B cell (primary cell): ENCODE measurements at regions not wholly inside any gene's neighbourhood (a gene's known extent, or its start where the extent isn't known, plus 50 kb on each side); places are given as distances from the start of the nearest gene placed in this dataset.

Experiments used
- ATAC-seq: fragments of 200-7000 bp; cut with Tn5 transposase; one replicate; pipeline ENCODE4 v1.10.0; 2021; ENCODE audit warnings: low read depth, mild to moderate bottlenecking, moderate number of reproducible peaks, moderate library complexity
- CTCF ChIA-PET: fragments of 350-600 bp; sonication (Branson Sonifier 250); formaldehyde crosslinking; loops from one replicate; lab custom pipeline; 2021; ENCODE audit warnings: antibody characterized with exemption, inconsistent platforms; lab: Charles Lee
- POLR2A ChIA-PET: fragments of 350-600 bp; sonication (Branson Sonifier 250); formaldehyde crosslinking; loops from one replicate; lab custom pipeline; 2021; ENCODE audit warnings: antibody characterized with exemption; lab: Charles Lee
- DNase-seq: peaks from one replicate; pipeline ENCODE4 v3.0.0; 2013
- H2AFZ ChIP-seq: 2 replicates; pipeline ENCODE4 v1.6.1; 2012; ENCODE audit warnings: mild to moderate bottlenecking, low read depth, low read length; ENCODE audit not compliant: insufficient read depth, poor library complexity, severe bottlenecking
- H3K27ac ChIP-seq, 2 donors: 1 replicate in 1 of 2; 2 replicates in 1 of 2; pipeline ENCODE4 v1.5.1; 2012 to 2013; ENCODE audit warnings: low read length in 2 of 2, mild to moderate bottlenecking in 2 of 2, moderate library complexity in 1 of 2
- H3K27me3 ChIP-seq, 4 experiments: fragments of 200-600 bp in 1 of 4; sonication (generic) in 1 of 4; replicated peaks in 1 of 4; 1 replicate in 2 of 4; 2 replicates in 2 of 4; pipeline versions ENCODE4 v1.6.1 to v1.7.0; 2013 to 2016; ENCODE audit warnings: low read length in 3 of 4, mild to moderate bottlenecking in 2 of 4, mixed read lengths in 1 of 4, moderate library complexity in 1 of 4; ENCODE audit not compliant: insufficient read depth in 4 of 4, control insufficient read depth in 3 of 4; ENCODE audit errors: control extremely low read depth in 1 of 4
- H3K36me3 ChIP-seq, 2 experiments: replicated peaks in 1 of 2; 1 replicate in 1 of 2; 2 replicates in 1 of 2; pipeline versions ENCODE4 v1.6.1 to v1.7.1; 2013; ENCODE audit warnings: low read length in 1 of 2; ENCODE audit not compliant: insufficient read depth in 2 of 2, control insufficient read depth in 1 of 2; ENCODE audit errors: control extremely low read depth in 1 of 2, extremely low read depth in 1 of 2
- H3K4me1 ChIP-seq, 2 donors: fragments of 200-600 bp in 1 of 2; sonication (generic) in 1 of 2; 1 replicate in 1 of 2; 2 replicates in 1 of 2; pipeline versions ENCODE4 v1.5.1 to v1.6.1; 2013 to 2017; ENCODE audit warnings: low read length in 2 of 2; ENCODE audit not compliant: control insufficient read depth in 2 of 2, insufficient read depth in 2 of 2
- H3K4me2 ChIP-seq: replicated peaks from 2 replicates; pipeline ENCODE3; 2012; ENCODE audit warnings: mild to moderate bottlenecking, low read depth, low read length; ENCODE audit not compliant: poor library complexity, severe bottlenecking
- H3K4me3 ChIP-seq, 5 experiments: fragments of 200-600 bp in 1 of 5; sonication (generic) in 1 of 5; 1 replicate in 3 of 5; 2 replicates in 2 of 5; pipeline versions ENCODE4 v1.5.1 to v1.7.0; 2011 to 2016; ENCODE audit warnings: low read length in 4 of 5, mild to moderate bottlenecking in 4 of 5, low read depth in 2 of 5, control low read depth in 1 of 5, moderate library complexity in 1 of 5; ENCODE audit not compliant: insufficient read depth in 1 of 5; ENCODE audit errors: control extremely low read depth in 1 of 5, extremely low read depth in 1 of 5
- H3K79me2 ChIP-seq: fragments of 200-600 bp; sonication (generic); one replicate; pipeline ENCODE4 v1.6.0; 2016; ENCODE audit warnings: low read length; ENCODE audit not compliant: control insufficient read depth, insufficient read depth
- H3K9ac ChIP-seq: fragments of 200-600 bp; sonication (generic); 2 replicates; pipeline ENCODE4 v1.6.1; 2017; ENCODE audit warnings: mild to moderate bottlenecking, low read length, moderate library complexity
- H3K9me3 ChIP-seq, 3 donors: one replicate each; pipeline versions ENCODE4 v1.6.1 to v1.7.1; 2013; ENCODE audit warnings: low read length in 2 of 3; ENCODE audit not compliant: control insufficient read depth in 2 of 3, insufficient read depth in 1 of 3; ENCODE audit errors: control extremely low read depth in 1 of 3
- H4K20me1 ChIP-seq: 2 replicates; pipeline ENCODE4 v1.6.0; 2012; ENCODE audit warnings: mild to moderate bottlenecking, low read length; ENCODE audit not compliant: insufficient read depth, control insufficient read depth, poor library complexity, severe bottlenecking
- H3K27ac Mint-ChIP-seq: one replicate; pipeline ENCODE4 v1.8.0; 2021; ENCODE audit warnings: mixed read lengths
- H3K27me3 Mint-ChIP-seq: one replicate; pipeline ENCODE4 v1.8.0; 2021; ENCODE audit warnings: mixed read lengths
- H3K4me1 Mint-ChIP-seq: one replicate; pipeline ENCODE4 v1.8.0; 2021; ENCODE audit warnings: mixed read lengths
- H3K4me3 Mint-ChIP-seq: one replicate; pipeline ENCODE4 v1.8.0; 2021; ENCODE audit warnings: mixed read lengths
- H3K9me3 Mint-ChIP-seq: one replicate; pipeline ENCODE4 v1.8.0; 2022; ENCODE audit warnings: mixed read lengths; ENCODE audit not compliant: insufficient read depth
- EZH2 ChIP-seq: IDR thresholded peaks from 2 replicates; pipeline ENCODE4 v1.6.1; 2012; ENCODE audit warnings: borderline replicate concordance, low read depth, mild to moderate bottlenecking, moderate library complexity, low read length; ENCODE audit not compliant: insufficient read depth, poor library complexity, severe bottlenecking
- WGBS: methylation state at CpG from one replicate; pipeline ENCODE4 v1.1.5; 2013; ENCODE audit warnings: missing lambda C conversion rate; ENCODE audit not compliant: insufficient coverage; 5-methylcytosine and 5-hydroxymethylcytosine counted together
- intact Hi-C: fragments of 100-400 bp; cut with micrococcal nuclease; formaldehyde crosslinking; loops from one replicate; pipeline ENCODE4 v1.10.0; 2022
- TF ChIP-seq, protein P1 (sequence below): fragments of 200-600 bp; IDR thresholded peaks from one replicate; pipeline ENCODE4 v1.8.0; 2022; ENCODE audit warnings: antibody characterized with exemption, mild to moderate bottlenecking

DNA sequence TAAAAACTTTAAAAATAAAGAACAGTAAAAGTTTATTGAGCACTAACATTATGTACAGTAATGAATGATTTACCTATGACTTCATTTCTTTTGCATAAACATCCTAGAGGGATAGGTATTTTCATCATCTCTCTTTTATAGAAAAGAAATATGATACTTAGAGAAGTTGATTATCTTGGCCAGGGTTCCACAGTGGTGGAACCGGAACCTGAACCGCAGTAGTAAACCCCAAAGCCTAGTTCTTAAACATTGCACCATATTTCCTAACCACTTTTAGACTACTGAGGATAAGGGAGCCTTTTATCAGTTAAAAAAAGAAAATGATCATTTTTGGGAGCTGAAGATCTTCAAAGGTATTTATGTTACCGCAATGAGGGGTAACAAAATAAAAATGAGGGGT is 205.7 kb upstream of the SGCD start:
- no peak overlapping the region for H3K27ac ChIP-seq
- POLR2A ChIA-PET = no interaction called here

DNA sequence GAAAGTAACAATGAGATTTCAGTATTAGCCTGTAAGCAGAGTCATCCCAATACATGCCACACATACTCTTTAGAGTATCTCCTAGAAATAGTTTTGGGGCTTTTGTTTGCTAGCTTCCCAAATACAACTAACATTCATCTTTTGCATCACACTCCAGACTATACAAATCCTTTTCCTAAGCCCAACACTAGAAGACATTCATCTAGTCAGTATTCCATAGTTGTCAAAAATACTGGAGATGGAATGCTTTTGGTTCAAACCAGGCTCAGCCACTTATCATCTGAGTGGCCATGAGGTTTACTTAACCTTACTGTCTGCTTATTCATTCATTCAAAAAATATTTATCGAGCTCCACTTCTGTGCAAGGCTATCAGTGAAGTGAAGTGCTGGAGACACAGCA is 205.1 kb upstream of the SGCD start:
- Histone ChIP-seq H2AFZ (no peak overlapping the region), H3K36me3 (no peaks in the 10 kb centered on the region), H3K27ac (no peak overlapping the region), H3K4me1 (no peaks in the 10 kb centered on the region), H3K9me3 (no peaks in the 10 kb centered on the region), H3K9ac (no peak overlapping the region), H3K4me3 (no peak overlapping the region), H3K4me2 (no peak overlapping the region), H3K79me2 (no peaks in the 10 kb centered on the region), H4K20me1 (no peaks in the 10 kb centered on the region), H3K27me3 (no peaks in the 10 kb centered on the region)
- ChIA-PET POLR2A (no interaction called here), CTCF (no interaction called here)
- Mint-ChIP-seq H3K9me3 (peaks cover 4% of the 10 kb centered on the region), H3K27ac (no peak overlapping the region), H3K4me3 (no peak overlapping the region), H3K4me1 (no peaks in the 10 kb centered on the region), H3K27me3 (peaks cover 5% of the 10 kb centered on the region)
- no CpG with 5 or more reads among the region's 1 CpG for WGBS
- intact Hi-C loops = no loop called here
- no peak for TF ChIP-seq EZH2
- TF ChIP-seq, protein P1, sequence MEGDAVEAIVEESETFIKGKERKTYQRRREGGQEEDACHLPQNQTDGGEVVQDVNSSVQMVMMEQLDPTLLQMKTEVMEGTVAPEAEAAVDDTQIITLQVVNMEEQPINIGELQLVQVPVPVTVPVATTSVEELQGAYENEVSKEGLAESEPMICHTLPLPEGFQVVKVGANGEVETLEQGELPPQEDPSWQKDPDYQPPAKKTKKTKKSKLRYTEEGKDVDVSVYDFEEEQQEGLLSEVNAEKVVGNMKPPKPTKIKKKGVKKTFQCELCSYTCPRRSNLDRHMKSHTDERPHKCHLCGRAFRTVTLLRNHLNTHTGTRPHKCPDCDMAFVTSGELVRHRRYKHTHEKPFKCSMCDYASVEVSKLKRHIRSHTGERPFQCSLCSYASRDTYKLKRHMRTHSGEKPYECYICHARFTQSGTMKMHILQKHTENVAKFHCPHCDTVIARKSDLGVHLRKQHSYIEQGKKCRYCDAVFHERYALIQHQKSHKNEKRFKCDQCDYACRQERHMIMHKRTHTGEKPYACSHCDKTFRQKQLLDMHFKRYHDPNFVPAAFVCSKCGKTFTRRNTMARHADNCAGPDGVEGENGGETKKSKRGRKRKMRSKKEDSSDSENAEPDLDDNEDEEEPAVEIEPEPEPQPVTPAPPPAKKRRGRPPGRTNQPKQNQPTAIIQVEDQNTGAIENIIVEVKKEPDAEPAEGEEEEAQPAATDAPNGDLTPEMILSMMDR = no peak
- ATAC-seq (no peak), DNase-seq (no peak)

More for the DNA sequence above, 205.7 kb upstream of the SGCD start:
- H3K27me3 ChIP-seq = no peaks in the 10 kb centered on the region
- H3K4me1 Mint-ChIP-seq = no peaks in the 10 kb centered on the region
- intact Hi-C loops = no loop called here
- no peak for ATAC-seq
- CTCF ChIA-PET = no interaction called here
- H3K36me3 ChIP-seq = no peaks in the 10 kb centered on the region
- H3K9me3 Mint-ChIP-seq = peaks cover 4% of the 10 kb centered on the region
- H3K4me3 Mint-ChIP-seq = no peak overlapping the region
- H3K4me1 ChIP-seq = no peaks in the 10 kb centered on the region
- no peak overlapping the region for H3K9ac ChIP-seq
- H3K9me3 ChIP-seq = no peaks in the 10 kb centered on the region
- H3K4me3 ChIP-seq = no peak overlapping the region
- H3K27ac Mint-ChIP-seq = no peak overlapping the region
- no peaks in the 10 kb centered on the region for H3K79me2 ChIP-seq
- no peak for TF ChIP-seq EZH2
- TF ChIP-seq, protein P1 = no peak
- H3K4me2 ChIP-seq = no peak overlapping the region
- H3K27me3 Mint-ChIP-seq = peaks cover 5% of the 10 kb centered on the region
- H4K20me1 ChIP-seq = no peaks in the 10 kb centered on the region
- no peak for DNase-seq
- no peak overlapping the region for H2AFZ ChIP-seq
- WGBS = no CpG with 5 or more reads among the region's 3 CpGs
